Panc1 (cell line): ENCODE measurements at regions not wholly inside any gene's neighbourhood (a gene's known extent, or its start where the extent isn't known, plus 50 kb on each side); places are given as distances from the start of the nearest gene placed in this dataset.
"Not testable (repeated sequence)": the region's sequence is repeated elsewhere in the genome, so short reads cannot be mapped to it uniquely, and the experiment has no call there.

Experiments
- POLR2AphosphoS5 ChIP-seq: IDR thresholded peaks from 2 replicates; pipeline ENCODE4 v1.6.1; 2012; ENCODE audit warnings: mild to moderate bottlenecking, low read depth, low read length, moderate library complexity
- TF ChIP-seq, protein P1 (sequence below): fragments of 450-650 bp; IDR thresholded peaks from 2 replicates; pipeline ENCODE4 v1.5.1; 2017; ENCODE audit warnings: mild to moderate bottlenecking

DNA sequence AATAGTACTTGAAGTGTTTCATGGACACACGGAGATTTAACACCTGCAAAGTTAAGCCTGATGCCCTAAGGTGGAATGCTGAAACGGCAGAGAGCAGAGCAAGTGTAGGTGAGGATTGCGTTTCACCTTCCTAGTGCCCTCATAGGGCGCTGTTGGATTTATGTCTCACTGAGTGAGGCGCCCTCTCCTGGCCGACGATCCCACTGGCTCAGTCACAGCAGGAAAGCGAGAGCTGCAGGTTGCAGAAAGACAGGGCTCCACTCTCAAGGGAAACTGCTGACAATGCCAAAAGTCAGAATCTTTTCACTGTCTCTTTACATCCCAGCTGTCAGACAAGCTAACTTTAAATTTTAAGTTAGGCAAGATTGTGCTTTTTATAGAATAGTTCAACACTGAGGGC, 127.6 kb downstream of the POTEC start:
- not testable (repeated sequence) for TF ChIP-seq POLR2AphosphoS5
- TF ChIP-seq, protein P1, sequence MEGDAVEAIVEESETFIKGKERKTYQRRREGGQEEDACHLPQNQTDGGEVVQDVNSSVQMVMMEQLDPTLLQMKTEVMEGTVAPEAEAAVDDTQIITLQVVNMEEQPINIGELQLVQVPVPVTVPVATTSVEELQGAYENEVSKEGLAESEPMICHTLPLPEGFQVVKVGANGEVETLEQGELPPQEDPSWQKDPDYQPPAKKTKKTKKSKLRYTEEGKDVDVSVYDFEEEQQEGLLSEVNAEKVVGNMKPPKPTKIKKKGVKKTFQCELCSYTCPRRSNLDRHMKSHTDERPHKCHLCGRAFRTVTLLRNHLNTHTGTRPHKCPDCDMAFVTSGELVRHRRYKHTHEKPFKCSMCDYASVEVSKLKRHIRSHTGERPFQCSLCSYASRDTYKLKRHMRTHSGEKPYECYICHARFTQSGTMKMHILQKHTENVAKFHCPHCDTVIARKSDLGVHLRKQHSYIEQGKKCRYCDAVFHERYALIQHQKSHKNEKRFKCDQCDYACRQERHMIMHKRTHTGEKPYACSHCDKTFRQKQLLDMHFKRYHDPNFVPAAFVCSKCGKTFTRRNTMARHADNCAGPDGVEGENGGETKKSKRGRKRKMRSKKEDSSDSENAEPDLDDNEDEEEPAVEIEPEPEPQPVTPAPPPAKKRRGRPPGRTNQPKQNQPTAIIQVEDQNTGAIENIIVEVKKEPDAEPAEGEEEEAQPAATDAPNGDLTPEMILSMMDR = peak; percentile 27; the same call in 1 of the 2 replicates
